WTC11 (cell line): ENCODE measurements at regions not wholly inside any gene's neighbourhood (a gene's known extent, or its start where the extent isn't known, plus 50 kb on each side); places are given as distances from the start of the nearest gene placed in this dataset.

Source experiments
- ATF1 ChIP-seq: sonication (generic); formaldehyde crosslinking; IDR thresholded peaks from 2 replicates; pipeline ENCODE4 v1.8.1; 2023; ENCODE audit warnings: mild to moderate bottlenecking, moderate library complexity, missing genetic modification reagents
- ATF2 ChIP-seq: sonication (generic); formaldehyde crosslinking; IDR thresholded peaks from 2 replicates; pipeline ENCODE4 v1.8.1; 2022; ENCODE audit warnings: low read depth, missing genetic modification reagents, borderline replicate concordance
- CTCF ChIP-seq: fragments of 200-600 bp; IDR thresholded peaks from 2 replicates; pipeline ENCODE4 v1.8.0; 2022; ENCODE audit warnings: antibody characterized with exemption
- ESRRA ChIP-seq: sonication (generic); formaldehyde crosslinking; IDR thresholded peaks from 2 replicates; pipeline ENCODE4 v1.8.1; 2022; ENCODE audit warnings: mild to moderate bottlenecking, missing genetic modification reagents, borderline replicate concordance
- FOXP1 ChIP-seq: sonication (generic); formaldehyde crosslinking; IDR thresholded peaks from 2 replicates; pipeline ENCODE4 v1.8.0; 2022; ENCODE audit warnings: missing genetic modification reagents, mild to moderate bottlenecking, moderate library complexity, borderline replicate concordance
- MAX ChIP-seq: sonication (generic); formaldehyde crosslinking; IDR thresholded peaks from 2 replicates; pipeline ENCODE4 v1.8.0; 2022; ENCODE audit warnings: mild to moderate bottlenecking, missing genetic modification reagents
- SMAD3 ChIP-seq: sonication (generic); formaldehyde crosslinking; IDR thresholded peaks from 2 replicates; pipeline ENCODE4 v1.8.0; 2022; ENCODE audit warnings: missing genetic modification reagents, mild to moderate bottlenecking, borderline replicate concordance
- SMAD4 ChIP-seq: sonication (generic); formaldehyde crosslinking; IDR thresholded peaks from 2 replicates; pipeline ENCODE4 v1.8.0; 2022; ENCODE audit warnings: mild to moderate bottlenecking, missing genetic modification reagents
- TEAD1 ChIP-seq: sonication (generic); formaldehyde crosslinking; IDR thresholded peaks from 2 replicates; pipeline ENCODE4 v1.8.0; 2022; ENCODE audit warnings: mild to moderate bottlenecking, missing genetic modification reagents
- TEAD4 ChIP-seq: sonication (generic); formaldehyde crosslinking; IDR thresholded peaks from 2 replicates; pipeline ENCODE4 v1.8.0; 2022; ENCODE audit warnings: mild to moderate bottlenecking, missing genetic modification reagents
- ZBTB21 ChIP-seq: sonication (generic); formaldehyde crosslinking; IDR thresholded peaks from 2 replicates; pipeline ENCODE4 v1.8.1; 2023; ENCODE audit warnings: mild to moderate bottlenecking, missing genetic modification reagents, borderline replicate concordance
- ZNF232 ChIP-seq: sonication (generic); formaldehyde crosslinking; IDR thresholded peaks from 2 replicates; pipeline ENCODE4 v1.8.0; 2022; ENCODE audit warnings: mild to moderate bottlenecking, missing genetic modification reagents
- ZNF512 ChIP-seq: sonication (generic); formaldehyde crosslinking; IDR thresholded peaks from 2 replicates; pipeline ENCODE4 v1.8.1; 2022; ENCODE audit warnings: missing genetic modification reagents, borderline replicate concordance
- ZNF671 ChIP-seq: fragments of 250-450 bp; sonication (Bioruptor Pico); IDR thresholded peaks from 2 replicates; pipeline ENCODE4 v1.8.0; 2021; ENCODE audit warnings: mild to moderate bottlenecking

GRCh38 chr2:224094413-224094812, 55.3 kb upstream of the SERPINE2 start:
- TF ChIP-seq SMAD3 (CRISPR knock-in tag) (no peak), ZNF232 (no peak), CTCF (no peak), ATF2 (CRISPR knock-in tag) (no peak), FOXP1 (CRISPR knock-in tag) (no peak), MAX (CRISPR knock-in tag) (no peak), TEAD1 (no peak), ESRRA (CRISPR knock-in tag) (no peak), ZNF512 (CRISPR knock-in tag) (no peak), ZBTB21 (CRISPR knock-in tag) (no peak), SMAD4 (CRISPR knock-in tag) (no peak), ATF1 (no peak), TEAD4 (CRISPR knock-in tag) (no peak), ZNF671 (CRISPR knock-in tag) (no peak)
